Keratinocyte (primary cell): ENCODE measurements at regions not wholly inside any gene's neighbourhood (a gene's known extent, or its start where the extent isn't known, plus 50 kb on each side); places are given as distances from the start of the nearest gene placed in this dataset.

Experiments used
- DNase-seq: peaks from one replicate; pipeline ENCODE4 v3.0.0-alpha.2; 2011; ENCODE audit warnings: low read depth, missing footprints, low spot score
- FAIRE-seq: peaks from 2 replicates; lab custom pipeline; 2011; peaks lifted over from hg19 to GRCh38; lab: Jason Lieb, UNC
- H2AFZ ChIP-seq: 2 replicates; pipeline ENCODE4 v1.6.0; 2012; ENCODE audit warnings: low read length, control low read depth, inconsistent platforms; ENCODE audit not compliant: control insufficient read depth
- H3K27ac ChIP-seq: 2 replicates; pipeline ENCODE4 v1.5.1; 2011; ENCODE audit warnings: low read length; ENCODE audit not compliant: control insufficient read depth, insufficient read depth
- H3K27me3 ChIP-seq: 3 replicates; pipeline ENCODE4 v1.6.0; 2011; ENCODE audit warnings: low read length; ENCODE audit not compliant: control insufficient read depth, insufficient read depth; ENCODE audit errors: extremely low read depth
- H3K36me3 ChIP-seq, 2 experiments: 2 replicates in 1 of 2; 3 replicates in 1 of 2; pipeline ENCODE4 v1.5.1; 2011; ENCODE audit warnings: low read length in 2 of 2, mild to moderate bottlenecking in 1 of 2; ENCODE audit not compliant: control insufficient read depth in 2 of 2, insufficient read depth in 2 of 2; ENCODE audit errors: extremely low read depth in 1 of 2
- H3K4me1 ChIP-seq: 3 replicates; pipeline ENCODE4 v1.5.1; 2011; ENCODE audit warnings: low read length; ENCODE audit not compliant: control insufficient read depth, insufficient read depth; ENCODE audit errors: extremely low read depth
- H3K4me2 ChIP-seq: 3 replicates; pipeline ENCODE4 v1.6.0; 2011; ENCODE audit warnings: low read depth, low read length; ENCODE audit not compliant: control insufficient read depth, insufficient read depth; ENCODE audit errors: extremely low read depth
- H3K4me3 ChIP-seq, 3 experiments: fragments of 200-600 bp in 1 of 3; sonication (generic) in 1 of 3; 2 replicates in 2 of 3; 3 replicates in 1 of 3; pipeline ENCODE4 v1.5.1; 2011 to 2016; ENCODE audit warnings: low read length in 3 of 3, mild to moderate bottlenecking in 3 of 3, control low read depth in 2 of 3, inconsistent platforms in 1 of 3, low read depth in 1 of 3, mixed read lengths in 1 of 3, mixed run types in 1 of 3, moderate library complexity in 1 of 3; ENCODE audit not compliant: control insufficient read depth in 2 of 3, insufficient read depth in 2 of 3; ENCODE audit errors: extremely low read depth in 1 of 3
- H3K79me2 ChIP-seq: 2 replicates; pipeline ENCODE4 v1.6.0; 2012; ENCODE audit warnings: low read length; ENCODE audit not compliant: control insufficient read depth, insufficient read depth
- H3K9ac ChIP-seq: 3 replicates; pipeline ENCODE4 v1.6.0; 2011; ENCODE audit warnings: low read length; ENCODE audit not compliant: control insufficient read depth, insufficient read depth; ENCODE audit errors: extremely low read depth
- H3K9me1 ChIP-seq: 3 replicates; pipeline ENCODE4 v1.6.0; 2011; ENCODE audit warnings: low read length; ENCODE audit not compliant: control insufficient read depth, insufficient read depth; ENCODE audit errors: extremely low read depth
- H3K9me3 ChIP-seq: 2 replicates; pipeline ENCODE4 v1.5.1; 2012; ENCODE audit warnings: low read depth, low read length; ENCODE audit not compliant: control insufficient read depth
- H4K20me1 ChIP-seq: 3 replicates; pipeline ENCODE4 v1.6.0; 2011; ENCODE audit warnings: low read length; ENCODE audit not compliant: control insufficient read depth, insufficient read depth; ENCODE audit errors: extremely low read depth
- CTCF ChIP-seq, 3 experiments: IDR thresholded peaks in 1 of 3; conservative IDR thresholded peaks in 1 of 3; optimal IDR thresholded peaks in 1 of 3; 2 replicates in 2 of 3; 3 replicates in 1 of 3; pipeline versions ENCODE3 to v1.5.1; 2011; ENCODE audit warnings: low read length in 3 of 3, mild to moderate bottlenecking in 3 of 3, moderate library complexity in 2 of 3, control low read depth in 1 of 3, inconsistent platforms in 1 of 3; ENCODE audit not compliant: insufficient read depth in 2 of 3; ENCODE audit errors: extremely low read depth in 1 of 3
- EZH2 ChIP-seq: IDR thresholded peaks from one replicate; pipeline ENCODE4 v1.6.1; 2012; ENCODE audit warnings: inconsistent platforms, mild to moderate bottlenecking, low read length, moderate library complexity
- dilution Hi-C: fragments of 300-500 bp; cut with MboI; formaldehyde crosslinking; loops from one replicate; pipeline ENCODE4 v1.7.0; 2020; ENCODE audit warnings: low sequenced_read_pairs; ENCODE audit not compliant: extremely low pct_ligation_motif_present

GRCh38 chr9:86591472-86591871 is 237.3 kb upstream of the TUT7 start:
- Histone ChIP-seq H3K36me3 (no peaks in the 10 kb centered on the region), H3K4me2 (no peak overlapping the region), H3K4me1 (no peaks in the 10 kb centered on the region), H2AFZ (no peak overlapping the region), H3K9me1 (no peaks in the 10 kb centered on the region), H4K20me1 (no peaks in the 10 kb centered on the region), H3K27me3 (no peaks in the 10 kb centered on the region), H3K9ac (no peak overlapping the region), H3K79me2 (no peaks in the 10 kb centered on the region), H3K27ac (no peak overlapping the region), H3K4me3 (no peak overlapping the region), H3K9me3 (no peaks in the 10 kb centered on the region)
- dilution Hi-C loops = no loop called here
- no peak for FAIRE-seq
- DNase-seq = no peak
- TF ChIP-seq EZH2 (no peak), CTCF (optimal IDR thresholded peaks at IDR 0.05 in 1 of 3, IDR thresholded peaks at IDR 0.05 in 1 of 3, conservative IDR thresholded peaks at IDR 0.05 in 1 of 3; ENCODE audit: extremely low read depth in 1 of 3, insufficient read depth in 2 of 3, low read length in 3 of 3) (no peak)

GRCh38 chr9:86589730-86590129 is 235.5 kb upstream of the TUT7 start:
- no peak overlapping the region for H3K4me2 ChIP-seq
- dilution Hi-C loops = no loop called here
- FAIRE-seq = no peak
- no peak overlapping the region for H2AFZ ChIP-seq
- H3K27me3 ChIP-seq = no peaks in the 10 kb centered on the region
- TF ChIP-seq EZH2 (no peak), CTCF (optimal IDR thresholded peaks at IDR 0.05 in 1 of 3, IDR thresholded peaks at IDR 0.05 in 1 of 3, conservative IDR thresholded peaks at IDR 0.05 in 1 of 3; ENCODE audit: extremely low read depth in 1 of 3, insufficient read depth in 2 of 3, low read length in 3 of 3) (no peak)
- H3K9me3 ChIP-seq = no peaks in the 10 kb centered on the region
- no peaks in the 10 kb centered on the region for H3K9me1 ChIP-seq
- DNase-seq = no peak
- H3K27ac ChIP-seq = no peak overlapping the region
- no peaks in the 10 kb centered on the region for H3K36me3 ChIP-seq
- H4K20me1 ChIP-seq = no peaks in the 10 kb centered on the region
- no peak overlapping the region for H3K9ac ChIP-seq
- no peak overlapping the region for H3K4me3 ChIP-seq
- H3K79me2 ChIP-seq = no peaks in the 10 kb centered on the region
- no peaks in the 10 kb centered on the region for H3K4me1 ChIP-seq
